Colonic mucosa (tissue), 4 donors: ENCODE measurements at regions not wholly inside any gene's neighbourhood (a gene's known extent, or its start where the extent isn't known, plus 50 kb on each side); places are given as distances from the start of the nearest gene placed in this dataset.
"Not testable (repeated sequence)": the region's sequence is repeated elsewhere in the genome, so short reads cannot be mapped to it uniquely, and the experiment has no call there.

Experiments
- DNase-seq: peaks from one replicate; pipeline ENCODE4 v3.0.0-alpha.2; 2020
- H3K27ac ChIP-seq: fragments of 200-600 bp; one replicate; pipeline ENCODE4 v1.8.0; 2021
- H3K27me3 ChIP-seq: fragments of 200-600 bp; one replicate; pipeline ENCODE4 v1.8.0; 2021
- H3K36me3 ChIP-seq: fragments of 200-600 bp; one replicate; pipeline ENCODE4 v1.8.0; 2021
- H3K4me1 ChIP-seq: fragments of 200-600 bp; one replicate; pipeline ENCODE4 v1.8.0; 2021; ENCODE audit warnings: mild to moderate bottlenecking
- H3K4me3 ChIP-seq: fragments of 200-600 bp; one replicate; pipeline ENCODE4 v1.8.0; 2021
- H3K9ac ChIP-seq, 2 donors: one replicate each; pipeline ENCODE4 v1.7.0; 2013; ENCODE audit warnings: control low read depth in 2 of 2, low read depth in 2 of 2, low read length in 2 of 2
- H3K9me3 ChIP-seq: fragments of 200-600 bp; one replicate; pipeline ENCODE4 v1.8.0; 2021
- intact Hi-C: fragments of 100-400 bp; cut with DNase I; formaldehyde crosslinking; loops from one replicate; pipeline ENCODE4 v1.14.1; 2022
- TF ChIP-seq, protein P1 (sequence below): fragments of 200-600 bp; IDR thresholded peaks from one replicate; pipeline ENCODE4 v1.8.0; 2022; ENCODE audit warnings: antibody characterized with exemption, mild to moderate bottlenecking
- donor health status: healthy.
- donor health status: DM: no; HTN: no; CAD: no.
- donor health status: DM: no; HTN: no; CAD: no.

DNA sequence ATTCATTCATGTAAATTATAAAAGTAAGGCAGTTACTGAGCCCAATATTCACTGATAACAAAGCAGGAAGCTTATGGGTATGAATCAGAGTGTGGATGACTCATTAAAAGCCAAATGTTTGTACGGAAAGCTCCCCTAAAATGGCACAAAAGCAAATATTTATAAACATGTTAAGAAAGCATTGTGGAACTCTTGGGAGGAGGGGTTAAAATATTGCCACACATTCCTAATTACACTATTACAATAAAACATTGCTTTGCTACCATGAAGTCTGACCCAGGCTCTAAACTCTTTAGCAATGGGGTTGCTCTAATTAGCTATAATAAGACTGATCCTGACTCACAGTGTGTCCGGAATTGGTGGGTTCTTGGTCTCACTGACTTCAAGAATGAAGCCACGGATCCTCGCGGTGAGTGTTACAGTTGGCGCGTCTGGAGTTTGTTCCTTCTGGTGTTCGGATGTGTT is 110.9 kb downstream of the NAB1 start:
- Histone ChIP-seq H3K4me1 (no peaks in the 10 kb centered on the region), H3K36me3 (no peaks in the 10 kb centered on the region), H3K9me3 (no peaks in the 10 kb centered on the region), H3K4me3 (no peak overlapping the region), H3K9ac (no peak overlapping the region), H3K27me3 (no peaks in the 10 kb centered on the region), H3K27ac (no peak overlapping the region)
- DNase-seq: no peak
- intact Hi-C loops: no loop called here
- TF ChIP-seq, protein P1, sequence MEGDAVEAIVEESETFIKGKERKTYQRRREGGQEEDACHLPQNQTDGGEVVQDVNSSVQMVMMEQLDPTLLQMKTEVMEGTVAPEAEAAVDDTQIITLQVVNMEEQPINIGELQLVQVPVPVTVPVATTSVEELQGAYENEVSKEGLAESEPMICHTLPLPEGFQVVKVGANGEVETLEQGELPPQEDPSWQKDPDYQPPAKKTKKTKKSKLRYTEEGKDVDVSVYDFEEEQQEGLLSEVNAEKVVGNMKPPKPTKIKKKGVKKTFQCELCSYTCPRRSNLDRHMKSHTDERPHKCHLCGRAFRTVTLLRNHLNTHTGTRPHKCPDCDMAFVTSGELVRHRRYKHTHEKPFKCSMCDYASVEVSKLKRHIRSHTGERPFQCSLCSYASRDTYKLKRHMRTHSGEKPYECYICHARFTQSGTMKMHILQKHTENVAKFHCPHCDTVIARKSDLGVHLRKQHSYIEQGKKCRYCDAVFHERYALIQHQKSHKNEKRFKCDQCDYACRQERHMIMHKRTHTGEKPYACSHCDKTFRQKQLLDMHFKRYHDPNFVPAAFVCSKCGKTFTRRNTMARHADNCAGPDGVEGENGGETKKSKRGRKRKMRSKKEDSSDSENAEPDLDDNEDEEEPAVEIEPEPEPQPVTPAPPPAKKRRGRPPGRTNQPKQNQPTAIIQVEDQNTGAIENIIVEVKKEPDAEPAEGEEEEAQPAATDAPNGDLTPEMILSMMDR: no peak

DNA sequence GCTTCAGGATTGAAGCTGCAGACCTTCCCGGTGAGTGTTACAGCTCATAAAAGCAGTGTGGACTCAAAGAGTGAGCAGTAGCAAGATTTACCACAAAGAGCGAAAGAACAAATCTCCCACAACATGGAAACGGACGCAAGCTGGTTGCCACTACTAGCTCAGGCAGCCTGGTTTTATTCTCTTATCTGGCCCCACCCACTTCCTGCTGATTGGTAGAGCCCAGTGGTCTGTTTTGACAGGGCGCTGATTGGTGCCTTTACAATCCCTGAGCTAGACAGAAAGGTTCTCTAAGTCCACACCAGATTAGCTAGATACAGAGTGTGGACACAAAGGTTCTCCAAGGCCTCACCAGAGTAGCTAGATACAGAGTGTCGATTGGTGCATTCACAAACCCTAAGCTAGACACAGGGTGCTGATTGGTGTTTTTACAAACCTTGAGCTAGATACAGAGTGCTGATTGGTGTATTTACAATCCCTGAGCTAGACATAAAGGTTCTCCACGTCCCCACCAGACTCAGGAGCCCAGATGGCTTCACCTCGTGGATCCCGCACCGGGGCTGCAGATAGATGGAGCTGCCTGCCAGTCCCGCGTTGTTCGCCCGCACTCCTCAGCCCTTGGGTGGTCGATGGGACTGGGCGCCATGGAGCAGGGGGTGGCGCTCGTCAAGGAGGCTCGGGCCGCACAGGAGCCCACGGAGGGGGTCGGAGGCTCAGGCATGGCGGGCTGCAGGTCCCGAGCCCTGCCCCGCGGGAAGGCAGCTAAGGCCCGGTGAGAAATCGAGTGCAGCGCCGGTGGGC is 111.7 kb downstream of the NAB1 start:
- H3K27ac ChIP-seq, intact Hi-C loops, H3K9me3 ChIP-seq, H3K9ac ChIP-seq, DNase-seq, H3K4me1 ChIP-seq, H3K27me3 ChIP-seq, H3K36me3 ChIP-seq, H3K4me3 ChIP-seq: not testable (repeated sequence)

DNA sequence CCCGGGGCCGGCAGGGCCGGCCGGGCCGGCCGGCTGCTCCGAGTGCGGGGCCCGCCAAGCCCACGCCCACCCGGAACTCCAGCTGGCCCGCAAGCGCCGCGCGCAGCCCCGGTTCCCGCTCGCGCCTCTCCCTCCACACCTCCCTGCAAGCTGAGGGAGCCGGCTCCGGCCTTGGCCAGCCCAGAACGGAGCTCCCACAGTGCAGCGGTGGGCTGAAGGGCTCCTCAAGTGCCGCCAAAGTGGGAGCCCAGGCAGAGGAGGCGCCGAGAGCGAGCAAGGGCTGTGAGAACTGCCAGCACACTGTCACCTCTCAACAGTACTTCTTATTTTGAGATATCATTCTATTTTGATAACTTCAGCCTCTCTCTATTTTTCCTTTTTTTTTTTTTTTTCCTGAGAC is 112.3 kb downstream of the NAB1 start:
- H3K9me3 ChIP-seq, H3K27ac ChIP-seq, H3K27me3 ChIP-seq, H3K36me3 ChIP-seq, H3K9ac ChIP-seq, DNase-seq, H3K4me3 ChIP-seq, H3K4me1 ChIP-seq, intact Hi-C loops: not testable (repeated sequence)

DNA sequence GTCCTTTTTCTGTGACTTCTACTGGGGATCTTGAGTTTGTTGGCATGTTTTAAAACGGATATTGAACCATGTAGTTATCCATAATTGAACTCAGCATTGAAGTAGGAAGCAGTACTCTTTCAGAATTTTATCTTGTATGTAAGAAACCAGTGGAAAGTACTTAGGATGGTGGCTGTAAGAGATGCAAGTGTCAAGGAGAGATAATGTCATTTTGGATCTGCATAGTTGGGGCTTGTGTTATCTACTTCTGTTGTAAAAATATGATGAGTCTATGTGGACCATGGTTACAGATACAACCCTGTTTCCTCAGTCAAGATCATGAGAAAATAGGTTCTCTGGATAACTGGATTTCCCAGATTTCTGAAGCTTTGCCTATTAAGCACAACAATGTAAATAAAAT is 113.7 kb downstream of the NAB1 start:
- Histone ChIP-seq H3K27ac (no peak overlapping the region), H3K9me3 (no peaks in the 10 kb centered on the region), H3K4me1 (no peaks in the 10 kb centered on the region), H3K4me3 (no peak overlapping the region), H3K27me3 (no peaks in the 10 kb centered on the region), H3K9ac (no peak overlapping the region), H3K36me3 (no peaks in the 10 kb centered on the region)
- DNase-seq: no peak
- TF ChIP-seq, protein P1: no peak
- intact Hi-C loops: no loop called here

DNA sequence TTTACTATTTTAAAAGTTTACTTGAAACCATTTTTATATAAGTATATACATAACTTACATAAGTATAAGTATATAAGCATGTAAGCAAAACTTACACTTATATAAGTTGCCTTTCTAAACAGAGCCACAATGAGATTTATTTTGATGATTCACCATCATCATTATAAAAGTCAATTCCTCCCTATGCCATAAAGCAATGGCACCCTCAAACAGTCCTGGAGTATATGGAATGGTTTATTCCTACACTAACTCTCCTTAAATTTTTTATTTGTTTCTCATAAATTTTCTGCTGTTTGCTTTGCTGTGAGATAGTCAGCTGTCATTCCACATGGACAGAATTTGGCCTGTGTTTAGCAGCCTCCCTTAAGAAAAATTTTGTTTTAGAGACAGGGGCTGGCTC is 114.2 kb downstream of the NAB1 start:
- H3K9me3 ChIP-seq: no peaks in the 10 kb centered on the region
- intact Hi-C loops: no loop called here
- TF ChIP-seq, protein P1: no peak
- DNase-seq: no peak
- no peaks in the 10 kb centered on the region for H3K27me3 ChIP-seq
- H3K4me3 ChIP-seq: no peak overlapping the region
- no peaks in the 10 kb centered on the region for H3K4me1 ChIP-seq
- H3K9ac ChIP-seq: no peak overlapping the region
- H3K27ac ChIP-seq: no peak overlapping the region
- no peaks in the 10 kb centered on the region for H3K36me3 ChIP-seq

DNA sequence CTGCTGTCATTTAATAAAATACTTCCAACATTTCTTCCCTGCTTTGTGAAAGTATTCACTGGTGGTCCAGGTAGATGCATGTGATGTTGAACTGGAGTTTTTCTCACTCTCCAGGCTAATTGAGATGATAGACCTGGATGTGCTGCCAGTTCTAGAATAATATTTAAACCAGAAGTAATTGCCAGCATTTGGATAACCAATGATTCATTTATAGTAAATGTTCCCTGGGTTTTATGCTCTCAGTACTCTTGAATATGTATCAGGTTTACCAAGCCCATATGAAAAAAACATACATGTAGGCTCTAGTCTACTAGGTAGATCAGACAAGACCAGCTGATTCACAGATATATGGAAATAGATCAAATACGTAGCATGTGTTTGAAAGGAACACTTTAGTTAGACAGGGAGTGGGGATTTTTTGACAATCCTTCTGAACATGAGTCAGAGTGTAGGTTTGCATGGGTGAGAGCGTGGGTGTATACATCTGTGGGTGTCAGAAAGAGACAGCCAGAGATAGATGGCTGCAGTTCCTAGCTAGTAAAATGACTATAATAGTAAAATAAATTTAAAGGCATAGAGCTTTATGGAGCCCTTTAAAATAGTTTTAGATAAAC is 115.1 kb downstream of the NAB1 start:
- no peak overlapping the region for H3K4me3 ChIP-seq
- no peak for DNase-seq
- no peaks in the 10 kb centered on the region for H3K27me3 ChIP-seq
- TF ChIP-seq, protein P1: no peak
- H3K9ac ChIP-seq: no peak overlapping the region
- intact Hi-C loops: no loop called here
- H3K4me1 ChIP-seq: no peaks in the 10 kb centered on the region
- H3K27ac ChIP-seq: no peak overlapping the region
- no peaks in the 10 kb centered on the region for H3K9me3 ChIP-seq
- H3K36me3 ChIP-seq: no peaks in the 10 kb centered on the region
